ENCODE measurements at regions not wholly inside any gene's neighbourhood (a gene's known extent, or its start where the extent isn't known, plus 50 kb on each side); places are given as distances from the start of the nearest gene placed in this dataset.

DNA sequence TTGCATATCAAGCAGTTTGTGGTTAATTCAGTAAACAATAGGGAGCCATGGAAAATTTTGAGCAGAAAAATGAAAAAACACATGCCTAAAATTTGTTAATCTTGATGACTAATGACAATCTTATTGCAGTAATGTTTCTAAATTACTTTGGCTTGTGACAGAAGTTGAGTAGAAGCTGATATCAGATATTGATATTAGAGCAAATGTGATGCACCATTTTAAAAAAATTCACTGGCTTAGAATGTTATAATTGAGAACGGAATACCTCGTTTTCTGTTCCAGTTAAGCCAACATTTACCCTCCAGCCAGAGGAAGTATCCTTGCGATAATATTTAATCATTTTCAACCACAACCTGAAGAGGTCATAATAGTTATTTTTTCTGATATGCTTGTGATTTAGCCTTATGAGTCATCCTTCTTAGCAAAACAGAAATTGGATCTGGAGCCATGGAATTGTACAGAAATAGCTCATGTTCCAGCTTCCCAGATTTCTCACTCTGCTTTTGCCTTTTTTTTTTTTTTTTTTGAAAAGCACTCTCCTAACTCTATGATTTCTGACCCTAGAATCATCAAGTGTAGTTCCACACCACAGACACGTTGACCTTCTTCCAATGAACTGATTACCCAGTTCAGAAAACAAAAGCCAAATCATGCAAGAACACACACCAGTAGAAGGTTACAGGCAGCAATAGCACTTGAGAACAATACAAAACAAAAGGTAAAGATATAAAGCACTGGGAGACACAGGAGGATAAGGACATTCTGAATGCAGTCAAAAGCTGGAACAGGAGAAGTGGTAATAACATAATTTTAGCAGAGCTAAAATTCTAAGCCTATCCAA is 96.8 kb upstream of the PHYHIPL start:
- Histone ChIP-seq H4K91ac (ENCODE audit: insufficient read depth, low read depth, low read length) (no peak overlapping the region), H4K8ac (ENCODE audit: low read depth in 2 of 2, low read length in 2 of 2) (no peak overlapping the region), H3K27ac (ENCODE audit: insufficient read depth, low read length) (no peak overlapping the region), H3K79me1 (ENCODE audit: low read depth in 1 of 2, low read length in 2 of 2) (no peaks in the 10 kb centered on the region), H2AK9ac (replicated peaks; ENCODE audit: low read depth, low read length, poor library complexity) (no peak overlapping the region), H3K18ac (ENCODE audit: low read depth, low read length) (peak overlapping the region; percentile 70), H3K4me3 (ENCODE audit: insufficient read depth, low read depth, low read length) (no peak overlapping the region), H3K4me1 (ENCODE audit: control insufficient read depth, insufficient read depth, low read length) (peaks cover 6% of the 10 kb centered on the region; the same call in 1 of the 2 replicates), H3K36me3 (ENCODE audit: control insufficient read depth, insufficient read depth, low read length) (no peaks in the 10 kb centered on the region), H2BK15ac (ENCODE audit: low read depth, low read length) (no peak overlapping the region), H2BK5ac (ENCODE audit: low read depth, low read length, poor library complexity, severe bottlenecking) (no peak overlapping the region), H2BK20ac (ENCODE audit: low read depth, low read length) (no peak overlapping the region), H2AFZ (replicated peaks; ENCODE audit: low read length, poor library complexity) (no peak overlapping the region), H2BK120ac (ENCODE audit: low read depth, low read length) (no peak overlapping the region), H3K23ac (ENCODE audit: low read depth, low read length) (no peak overlapping the region), H4K5ac (ENCODE audit: low read depth, low read length) (no peak overlapping the region), H3K9ac (ENCODE audit: low read depth, low read length) (no peak overlapping the region), H3K9me1 (ENCODE audit: insufficient read depth, low read length) (no peaks in the 10 kb centered on the region), H4K20me1 (ENCODE audit: insufficient read depth, low read length) (no peaks in the 10 kb centered on the region), H3K9me3 (ENCODE audit: control insufficient read depth, insufficient read depth, low read length) (no peaks in the 10 kb centered on the region), H3K14ac (replicated peaks; ENCODE audit: low read depth, low read length) (no peak overlapping the region), H3K4ac (ENCODE audit: low read depth, low read length) (no peak overlapping the region), H3K4me2 (ENCODE audit: low read depth, low read length) (peak overlapping the region; percentile 85), H3K56ac (ENCODE audit: extremely low read depth, insufficient read depth, low read length) (no peak overlapping the region), H2AK5ac (ENCODE audit: low read depth, low read length) (no peak overlapping the region), H3K27me3 (ENCODE audit: control insufficient read depth, insufficient read depth, low read length) (peaks cover 10% of the 10 kb centered on the region; the same call in 1 of the 2 replicates)
- no CpG with 5 or more reads among the region's 4 CpGs for whole genome bisulfite sequencing, 2 experiments (ENCODE audit: extremely low coverage in 2 of 2, insufficient read length in 1 of 2)
- ATAC-seq (ENCODE audit: low read depth) (peak; percentile 84), DNase-seq (peak; percentile 75)
- CTCF ChIA-PET, result interaction anchor here (0.6 to 1.4 kb wide), 3 partner anchors 11 to 81 kb away, joined by 3 to 4 read pairs (median 3); no protein-coding TSS in a partner anchor
- dilution Hi-C loops (cut with HindIII; ENCODE audit: low sequenced_read_pairs, unreplicated experiment) (no loop called here), intact Hi-C loops (cut with micrococcal nuclease) (no loop called here), in situ Hi-C loops (cut with MboI; ENCODE audit: low sequenced_read_pairs) (no loop called here)
- TF ChIP-seq RFX5 (IDR thresholded peaks at IDR 0.05; ENCODE audit: low read depth, low read length) (no peak), FOS (IDR thresholded peaks at IDR 0.05; ENCODE audit: low read depth, low read length) (peak; percentile 57; the same call in 1 of the 2 replicates), MAFK (IDR thresholded peaks at IDR 0.05; ENCODE audit: low read depth, low read length) (no peak)
- POLR2A ChIA-PET (ENCODE audit: unreplicated experiment), result no interaction called here
- no TSS peak for BruUV-seq (replicated peaks)
